ENCODE measurements at regions not wholly inside any gene's neighbourhood (a gene's known extent, or its start where the extent isn't known, plus 50 kb on each side); places are given as distances from the start of the nearest gene placed in this dataset.

DNA sequence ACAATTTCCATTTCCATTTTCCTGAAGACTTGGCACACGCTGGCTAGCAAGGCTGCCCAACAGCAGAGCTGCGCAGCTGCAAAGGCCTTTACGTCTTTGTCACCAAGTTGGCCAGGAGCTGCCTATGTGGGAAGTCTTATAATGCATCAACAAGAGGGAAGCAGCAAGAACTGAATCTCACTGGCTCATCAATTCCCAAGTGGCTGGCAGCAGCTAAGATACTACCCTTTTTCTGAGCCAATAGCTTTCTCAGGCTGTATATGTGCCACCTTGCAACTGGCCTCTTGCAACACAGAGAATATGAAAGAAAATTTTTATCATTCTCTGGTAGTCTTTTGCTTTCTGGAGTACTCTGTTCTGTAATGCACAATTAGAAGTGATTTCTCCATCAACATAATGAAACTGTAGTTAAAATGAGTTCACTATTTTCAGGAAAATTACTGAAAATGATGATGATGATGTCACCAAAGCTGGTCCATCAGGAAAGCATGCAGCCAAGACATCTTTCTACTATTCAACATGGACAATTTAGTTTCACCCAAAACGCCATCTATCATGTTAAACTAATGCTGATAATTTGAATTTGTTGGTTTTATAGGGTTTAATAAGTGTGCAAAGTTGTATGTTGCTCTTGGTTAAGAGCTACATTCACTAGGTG is 97.3 kb upstream of the FOXA2 start:
- Mint-ChIP-seq H3K27me3 (ENCODE audit: insufficient read depth, low read depth) (peaks cover 8% of the 10 kb centered on the region), H3K27ac (no peak overlapping the region), H3K9me3 (peaks cover 6% of the 10 kb centered on the region), H3K4me1 (no peaks in the 10 kb centered on the region), H3K36me3 (no peaks in the 10 kb centered on the region), H3K4me3 (no peak overlapping the region)
- Histone ChIP-seq H3K9me3 (ENCODE audit: low read depth) (no peaks in the 10 kb centered on the region), H3K27me3 (no peaks in the 10 kb centered on the region), H4K20me1 (ENCODE audit: low read depth) (no peaks in the 10 kb centered on the region), H3K4me3 (no peak overlapping the region), H3K27ac (no peak overlapping the region), H3K9ac (no peak overlapping the region), H3K4me1 (no peaks in the 10 kb centered on the region), H3K4me2 (no peak overlapping the region), H3K36me3 (no peaks in the 10 kb centered on the region), H3F3A (ENCODE audit: low read depth) (no peaks in the 10 kb centered on the region), H2AFZ (replicated peaks) (no peak overlapping the region), H3K79me2 (ENCODE audit: low read depth) (no peaks in the 10 kb centered on the region)
- TF ChIP-seq EZH2 (IDR thresholded peaks at IDR 0.05) = no peak
- TF ChIP-seq, protein P1, sequence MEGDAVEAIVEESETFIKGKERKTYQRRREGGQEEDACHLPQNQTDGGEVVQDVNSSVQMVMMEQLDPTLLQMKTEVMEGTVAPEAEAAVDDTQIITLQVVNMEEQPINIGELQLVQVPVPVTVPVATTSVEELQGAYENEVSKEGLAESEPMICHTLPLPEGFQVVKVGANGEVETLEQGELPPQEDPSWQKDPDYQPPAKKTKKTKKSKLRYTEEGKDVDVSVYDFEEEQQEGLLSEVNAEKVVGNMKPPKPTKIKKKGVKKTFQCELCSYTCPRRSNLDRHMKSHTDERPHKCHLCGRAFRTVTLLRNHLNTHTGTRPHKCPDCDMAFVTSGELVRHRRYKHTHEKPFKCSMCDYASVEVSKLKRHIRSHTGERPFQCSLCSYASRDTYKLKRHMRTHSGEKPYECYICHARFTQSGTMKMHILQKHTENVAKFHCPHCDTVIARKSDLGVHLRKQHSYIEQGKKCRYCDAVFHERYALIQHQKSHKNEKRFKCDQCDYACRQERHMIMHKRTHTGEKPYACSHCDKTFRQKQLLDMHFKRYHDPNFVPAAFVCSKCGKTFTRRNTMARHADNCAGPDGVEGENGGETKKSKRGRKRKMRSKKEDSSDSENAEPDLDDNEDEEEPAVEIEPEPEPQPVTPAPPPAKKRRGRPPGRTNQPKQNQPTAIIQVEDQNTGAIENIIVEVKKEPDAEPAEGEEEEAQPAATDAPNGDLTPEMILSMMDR (IDR thresholded peaks at IDR 0.05) = no peak
- no peak for TF ChIP-seq EZH2phosphoT487 (IDR thresholded peaks at IDR 0.05)
- DNase-seq (ENCODE audit: low spot score) = no peak

DNA sequence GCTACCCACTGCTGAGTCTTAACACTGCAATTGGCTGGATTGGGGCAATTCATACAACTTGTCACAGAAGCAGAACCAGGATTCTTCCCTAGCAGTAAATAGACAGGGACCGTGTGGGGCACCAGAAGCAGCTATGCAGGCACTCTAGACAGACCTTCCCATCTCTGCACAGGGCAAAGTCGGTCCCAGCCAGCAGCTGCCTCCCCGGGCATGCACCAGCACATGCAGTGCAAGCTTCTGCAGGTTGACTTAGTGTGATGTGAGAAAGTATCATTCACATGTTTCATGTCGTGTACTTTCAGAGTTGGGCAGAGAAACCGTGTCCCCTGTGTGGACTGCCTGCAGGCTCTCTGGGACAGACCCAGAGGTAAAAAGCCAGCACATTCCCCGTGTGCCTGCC is 98.0 kb upstream of the FOXA2 start:
- H3K27ac ChIP-seq = no peak overlapping the region
- no peaks in the 10 kb centered on the region for H3K4me1 Mint-ChIP-seq
- H3K4me3 ChIP-seq = no peak overlapping the region
- no peaks in the 10 kb centered on the region for H4K20me1 ChIP-seq (ENCODE audit: low read depth)
- H2AFZ ChIP-seq (replicated peaks) = no peak overlapping the region
- H3K79me2 ChIP-seq (ENCODE audit: low read depth) = no peaks in the 10 kb centered on the region
- H3K36me3 Mint-ChIP-seq = no peaks in the 10 kb centered on the region
- H3K9me3 Mint-ChIP-seq = peaks cover 6% of the 10 kb centered on the region
- H3K9me3 ChIP-seq (ENCODE audit: low read depth) = no peaks in the 10 kb centered on the region
- no peak overlapping the region for H3K9ac ChIP-seq
- TF ChIP-seq, protein P1 (IDR thresholded peaks at IDR 0.05) = no peak
- TF ChIP-seq EZH2 (IDR thresholded peaks at IDR 0.05) = no peak
- TF ChIP-seq EZH2phosphoT487 (IDR thresholded peaks at IDR 0.05) = no peak
- no peak overlapping the region for H3K4me3 Mint-ChIP-seq
- H3K4me2 ChIP-seq = no peak overlapping the region
- H3F3A ChIP-seq (ENCODE audit: low read depth) = no peaks in the 10 kb centered on the region
- no peaks in the 10 kb centered on the region for H3K4me1 ChIP-seq
- no peak for DNase-seq (ENCODE audit: low spot score)
- H3K27me3 Mint-ChIP-seq (ENCODE audit: insufficient read depth, low read depth) = peaks cover 8% of the 10 kb centered on the region
- no peaks in the 10 kb centered on the region for H3K27me3 ChIP-seq
- no peaks in the 10 kb centered on the region for H3K36me3 ChIP-seq
- H3K27ac Mint-ChIP-seq = no peak overlapping the region

DNA sequence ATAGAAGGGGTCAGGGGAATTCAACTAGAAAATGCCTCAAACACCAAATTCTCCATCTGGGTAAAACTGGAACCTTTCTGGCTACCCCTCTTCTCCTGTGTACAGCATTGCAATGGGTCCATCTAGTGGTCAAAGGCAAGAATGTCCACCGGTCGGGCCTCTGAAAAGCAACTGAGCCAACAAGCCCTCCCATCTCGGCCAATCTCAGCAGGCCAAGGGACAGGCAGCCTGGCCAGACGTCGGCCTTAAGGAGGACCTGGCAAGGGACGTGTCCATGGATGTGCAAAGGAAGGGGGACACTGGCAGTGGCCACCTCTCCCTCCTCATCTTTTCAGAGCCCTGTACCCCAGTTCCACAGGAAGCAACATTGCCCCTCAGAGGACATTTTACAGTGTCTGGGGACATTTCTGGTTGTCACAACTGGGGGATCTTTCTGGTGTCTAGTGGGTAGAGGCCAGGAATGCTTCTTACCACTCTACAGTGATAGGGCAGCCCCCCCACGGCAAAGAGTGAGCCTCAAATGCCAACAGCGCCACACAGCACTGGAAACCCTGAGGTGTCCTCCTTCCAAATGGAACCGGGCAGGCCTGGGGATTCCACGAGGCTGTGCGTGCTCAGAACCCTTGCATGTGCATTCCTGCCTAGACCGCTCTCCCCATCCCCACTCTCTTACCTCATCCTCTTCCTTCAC is 99.8 kb upstream of the FOXA2 start:
- no peaks in the 10 kb centered on the region for H3F3A ChIP-seq (ENCODE audit: low read depth)
- TF ChIP-seq EZH2phosphoT487 (IDR thresholded peaks at IDR 0.05) = no peak
- TF ChIP-seq, protein P1 (IDR thresholded peaks at IDR 0.05) = peak; percentile 89
- no peaks in the 10 kb centered on the region for H3K9me3 ChIP-seq (ENCODE audit: low read depth)
- no peaks in the 10 kb centered on the region for H3K9me3 Mint-ChIP-seq
- H3K36me3 Mint-ChIP-seq = no peaks in the 10 kb centered on the region
- DNase-seq (ENCODE audit: low spot score) = peak; percentile 87
- peaks cover 8% of the 10 kb centered on the region for H3K27me3 Mint-ChIP-seq (ENCODE audit: insufficient read depth, low read depth)
- no peak overlapping the region for H3K4me3 ChIP-seq
- no peak overlapping the region for H2AFZ ChIP-seq (replicated peaks)
- no peak overlapping the region for H3K27ac Mint-ChIP-seq
- H3K27ac ChIP-seq = no peak overlapping the region
- H3K4me1 ChIP-seq = no peaks in the 10 kb centered on the region
- no peak overlapping the region for H3K4me3 Mint-ChIP-seq
- no peaks in the 10 kb centered on the region for H4K20me1 ChIP-seq (ENCODE audit: low read depth)
- no peaks in the 10 kb centered on the region for H3K27me3 ChIP-seq
- H3K36me3 ChIP-seq = no peaks in the 10 kb centered on the region
- no peak overlapping the region for H3K9ac ChIP-seq
- H3K4me2 ChIP-seq = no peak overlapping the region
- no peaks in the 10 kb centered on the region for H3K79me2 ChIP-seq (ENCODE audit: low read depth)
- no peaks in the 10 kb centered on the region for H3K4me1 Mint-ChIP-seq
